ENCODE measurements at regions not wholly inside any gene's neighbourhood (a gene's known extent, or its start where the extent isn't known, plus 50 kb on each side); places are given as distances from the start of the nearest gene placed in this dataset.
"Not testable (repeated sequence)": the region's sequence is repeated elsewhere in the genome, so short reads cannot be mapped to it uniquely, and the experiment has no call there.

DNA sequence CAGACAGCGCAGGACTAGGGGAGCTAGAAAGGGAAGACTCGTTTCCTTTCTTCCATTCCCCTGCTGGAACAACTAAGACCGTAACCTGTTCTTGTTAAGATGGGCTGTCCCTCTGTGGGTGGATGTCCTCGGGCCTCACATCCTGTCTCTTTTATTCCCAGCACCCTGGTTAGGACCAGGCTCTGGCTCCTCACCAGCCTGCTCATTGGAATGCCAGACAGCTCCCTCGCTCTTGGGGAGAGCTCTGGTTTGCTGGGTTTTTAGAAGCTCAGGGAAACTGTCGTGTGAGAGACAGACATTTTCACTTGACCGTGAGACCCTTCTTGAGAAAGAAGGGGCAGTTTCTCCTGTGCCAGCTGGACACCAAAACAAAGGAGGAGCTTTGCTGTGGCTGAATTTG, 58.1 kb upstream of the HABP2 start:
- TF ChIP-seq, protein P1, sequence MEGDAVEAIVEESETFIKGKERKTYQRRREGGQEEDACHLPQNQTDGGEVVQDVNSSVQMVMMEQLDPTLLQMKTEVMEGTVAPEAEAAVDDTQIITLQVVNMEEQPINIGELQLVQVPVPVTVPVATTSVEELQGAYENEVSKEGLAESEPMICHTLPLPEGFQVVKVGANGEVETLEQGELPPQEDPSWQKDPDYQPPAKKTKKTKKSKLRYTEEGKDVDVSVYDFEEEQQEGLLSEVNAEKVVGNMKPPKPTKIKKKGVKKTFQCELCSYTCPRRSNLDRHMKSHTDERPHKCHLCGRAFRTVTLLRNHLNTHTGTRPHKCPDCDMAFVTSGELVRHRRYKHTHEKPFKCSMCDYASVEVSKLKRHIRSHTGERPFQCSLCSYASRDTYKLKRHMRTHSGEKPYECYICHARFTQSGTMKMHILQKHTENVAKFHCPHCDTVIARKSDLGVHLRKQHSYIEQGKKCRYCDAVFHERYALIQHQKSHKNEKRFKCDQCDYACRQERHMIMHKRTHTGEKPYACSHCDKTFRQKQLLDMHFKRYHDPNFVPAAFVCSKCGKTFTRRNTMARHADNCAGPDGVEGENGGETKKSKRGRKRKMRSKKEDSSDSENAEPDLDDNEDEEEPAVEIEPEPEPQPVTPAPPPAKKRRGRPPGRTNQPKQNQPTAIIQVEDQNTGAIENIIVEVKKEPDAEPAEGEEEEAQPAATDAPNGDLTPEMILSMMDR (IDR thresholded peaks at IDR 0.05; ENCODE audit: control extremely low read depth, extremely low read depth, low read depth, missing control alignments), result no peak
- CTCF ChIA-PET, result interaction anchor here (1.0 to 1.3 kb wide), 2 partner anchors 8 to 11 kb away, joined by 3 read pairs; no protein-coding TSS in a partner anchor
- POLR2A ChIA-PET, result no interaction called here
- no peak for DNase-seq (ENCODE audit: extremely low spot score)

DNA sequence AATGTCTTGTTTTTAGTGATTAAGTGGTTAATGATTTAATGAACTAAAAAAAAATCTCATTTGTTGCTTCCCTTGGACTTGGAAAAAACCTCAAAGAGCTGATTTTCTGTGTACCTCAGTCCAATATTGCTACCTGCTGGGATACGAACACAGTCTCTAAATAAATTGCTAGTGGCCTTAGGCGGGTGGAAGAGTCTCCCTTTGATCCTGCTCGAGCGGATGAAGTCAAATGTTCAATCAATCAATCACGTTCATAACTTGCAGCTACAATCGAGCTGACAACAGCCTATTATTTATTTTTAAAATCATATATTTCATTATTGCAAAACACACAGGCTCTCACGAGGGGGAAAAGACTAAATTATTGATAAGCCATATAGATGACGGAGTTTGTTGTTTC, 57.3 kb upstream of the HABP2 start:
- TF ChIP-seq, protein P1 (IDR thresholded peaks at IDR 0.05; ENCODE audit: control extremely low read depth, extremely low read depth, low read depth, missing control alignments), result no peak
- ChIA-PET POLR2A (no interaction called here), CTCF (interaction anchor here (1.0 to 1.3 kb wide), 3 partner anchors 9 to 99 kb away, joined by 3 read pairs; no protein-coding TSS in a partner anchor)
- no peak for DNase-seq (ENCODE audit: extremely low spot score)

GRCh38 chr10:113496111-113497109, 56.4 kb upstream of the HABP2 start:
- TF ChIP-seq, protein P1 (IDR thresholded peaks at IDR 0.05; ENCODE audit: control extremely low read depth, extremely low read depth, low read depth, missing control alignments), result no peak
- ChIA-PET CTCF (interaction anchor here (1.2 kb wide), 1 partner anchor 98 kb away, joined by 3 read pairs; no protein-coding TSS in a partner anchor), POLR2A (no interaction called here)
- DNase-seq (ENCODE audit: extremely low spot score), result no peak

DNA sequence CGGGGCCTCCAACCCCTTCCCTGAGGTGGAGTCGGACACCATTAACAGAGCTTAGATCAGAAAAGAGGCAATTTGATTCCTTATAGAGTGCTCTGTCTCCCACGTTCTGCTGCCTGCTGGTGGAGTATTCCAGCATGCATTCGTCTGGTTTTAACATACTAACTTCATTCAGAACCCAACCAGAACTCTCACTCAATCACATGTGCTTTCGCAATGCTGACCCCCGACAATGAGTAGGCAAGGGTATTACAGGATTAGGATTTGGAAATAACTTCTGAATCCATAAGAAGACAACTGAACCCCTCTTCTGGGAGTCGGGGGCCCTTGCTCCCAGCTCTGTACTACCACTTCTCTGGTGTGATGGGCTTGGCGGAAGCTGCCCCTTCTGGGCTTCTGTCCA, 55.7 kb upstream of the HABP2 start:
- no peak for DNase-seq (ENCODE audit: extremely low spot score)
- CTCF ChIA-PET, result no interaction called here
- POLR2A ChIA-PET, result no interaction called here
- TF ChIP-seq, protein P1 (IDR thresholded peaks at IDR 0.05; ENCODE audit: control extremely low read depth, extremely low read depth, low read depth, missing control alignments), result no peak

DNA sequence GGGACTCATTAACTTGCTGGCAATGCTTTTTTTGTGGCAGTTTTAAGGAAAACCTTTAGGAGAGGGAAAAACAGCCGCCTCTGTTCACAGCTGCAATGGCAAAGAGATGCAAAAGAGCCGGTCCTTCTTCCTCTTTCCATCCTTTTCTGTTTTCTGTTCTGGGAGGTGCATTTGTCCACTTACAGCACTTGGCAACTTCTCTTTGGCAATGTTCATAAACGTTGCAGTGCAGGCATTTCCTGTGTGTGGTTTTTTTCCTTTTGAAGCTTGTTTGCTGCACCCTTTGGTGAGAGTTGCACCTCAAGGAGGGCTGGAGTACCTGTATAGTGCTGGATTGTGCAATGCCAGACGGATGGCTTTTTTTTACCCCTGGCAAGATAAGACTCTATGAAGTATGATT, 53.9 kb upstream of the HABP2 start:
- DNase-seq (ENCODE audit: extremely low spot score), result no peak
- ChIA-PET CTCF (no interaction called here), POLR2A (no interaction called here)
- TF ChIP-seq, protein P1 (IDR thresholded peaks at IDR 0.05; ENCODE audit: control extremely low read depth, extremely low read depth, low read depth, missing control alignments), result no peak

- ChIA-PET POLR2A (no interaction called here), CTCF (interaction anchor here (0.9 to 1.5 kb wide), 3 partner anchors 13 to 22 kb away, joined by 4 to 5 read pairs (median 4); no protein-coding TSS in a partner anchor)
- TF ChIP-seq, protein P1 (IDR thresholded peaks at IDR 0.05; ENCODE audit: control extremely low read depth, extremely low read depth, low read depth, missing control alignments), result no peak
- no peak for DNase-seq (ENCODE audit: extremely low spot score)
These were observed 53.0 kb upstream of the HABP2 start for GRCh38 chr10:113499806-113500205.

- not testable (repeated sequence) for DNase-seq (ENCODE audit: extremely low spot score)
- CTCF ChIA-PET, result interaction anchor here (1.5 kb wide), 1 partner anchor 15 kb away, joined by 4 read pairs; no protein-coding TSS in a partner anchor
- POLR2A ChIA-PET, result interaction anchor here (0.6 kb wide), 1 partner anchor 17 kb away, joined by 3 read pairs; no protein-coding TSS in a partner anchor
These were observed 51.8 kb upstream of the HABP2 start for GRCh38 chr10:113501031-113501430.
